ENCODE measurements at regions not wholly inside any gene's neighbourhood (a gene's known extent, or its start where the extent isn't known, plus 50 kb on each side); places are given as distances from the start of the nearest gene placed in this dataset.

DNA sequence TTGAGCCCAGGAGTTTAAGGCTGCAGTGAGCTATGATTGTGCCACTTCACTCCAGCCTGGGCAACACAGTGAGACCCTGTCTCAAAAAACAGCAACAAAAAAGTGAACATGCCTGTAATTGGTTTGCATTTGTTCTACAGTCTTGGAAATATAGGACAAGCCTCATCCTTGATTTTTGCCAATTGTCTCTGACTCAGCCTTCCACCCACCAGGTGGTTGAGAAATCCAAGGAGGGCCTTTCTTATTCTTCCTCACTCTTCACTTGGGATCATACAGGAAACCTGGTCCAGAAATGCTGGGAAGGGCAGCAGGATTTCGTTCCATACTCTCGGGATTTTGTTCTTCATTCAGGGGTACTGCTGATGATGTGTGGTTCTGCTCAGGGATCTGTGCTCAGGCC, 94.6 kb downstream of the CDC42EP3 start:
- no peak for TF ChIP-seq POLR2A (IDR thresholded peaks at IDR 0.05)
- TF ChIP-seq, protein P1, sequence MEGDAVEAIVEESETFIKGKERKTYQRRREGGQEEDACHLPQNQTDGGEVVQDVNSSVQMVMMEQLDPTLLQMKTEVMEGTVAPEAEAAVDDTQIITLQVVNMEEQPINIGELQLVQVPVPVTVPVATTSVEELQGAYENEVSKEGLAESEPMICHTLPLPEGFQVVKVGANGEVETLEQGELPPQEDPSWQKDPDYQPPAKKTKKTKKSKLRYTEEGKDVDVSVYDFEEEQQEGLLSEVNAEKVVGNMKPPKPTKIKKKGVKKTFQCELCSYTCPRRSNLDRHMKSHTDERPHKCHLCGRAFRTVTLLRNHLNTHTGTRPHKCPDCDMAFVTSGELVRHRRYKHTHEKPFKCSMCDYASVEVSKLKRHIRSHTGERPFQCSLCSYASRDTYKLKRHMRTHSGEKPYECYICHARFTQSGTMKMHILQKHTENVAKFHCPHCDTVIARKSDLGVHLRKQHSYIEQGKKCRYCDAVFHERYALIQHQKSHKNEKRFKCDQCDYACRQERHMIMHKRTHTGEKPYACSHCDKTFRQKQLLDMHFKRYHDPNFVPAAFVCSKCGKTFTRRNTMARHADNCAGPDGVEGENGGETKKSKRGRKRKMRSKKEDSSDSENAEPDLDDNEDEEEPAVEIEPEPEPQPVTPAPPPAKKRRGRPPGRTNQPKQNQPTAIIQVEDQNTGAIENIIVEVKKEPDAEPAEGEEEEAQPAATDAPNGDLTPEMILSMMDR (IDR thresholded peaks at IDR 0.05 in 8 of 11, conservative IDR thresholded peaks at IDR 0.05 in 3 of 11): no peak
- TF ChIP-seq POLR2AphosphoS5 (IDR thresholded peaks at IDR 0.05): no peak
